H9 (cell line): ENCODE measurements at regions not wholly inside any gene's neighbourhood (a gene's known extent, or its start where the extent isn't known, plus 50 kb on each side); places are given as distances from the start of the nearest gene placed in this dataset.

Experiments used
- DNase-seq: peaks from one replicate; pipeline ENCODE4 v3.0.0-alpha.2; 2017
- H2AFZ ChIP-seq: one replicate; pipeline ENCODE4 v1.6.1; 2013; ENCODE audit warnings: mild to moderate bottlenecking, low read length, control low read depth, moderate library complexity
- H2AK5ac ChIP-seq: 2 replicates; pipeline ENCODE4 v1.6.1; 2013; ENCODE audit warnings: low read length, control low read depth, mixed read lengths; ENCODE audit not compliant: insufficient read length
- H2BK120ac ChIP-seq: one replicate; pipeline ENCODE4 v1.6.1; 2013; ENCODE audit warnings: low read depth, mild to moderate bottlenecking, low read length, control low read depth, inconsistent platforms; ENCODE audit not compliant: poor library complexity, severe bottlenecking
- H2BK12ac ChIP-seq: 2 replicates; pipeline ENCODE4 v1.6.1; 2013; ENCODE audit warnings: low read length, control low read depth, mixed read lengths, low read depth; ENCODE audit not compliant: insufficient read length
- H2BK15ac ChIP-seq: 2 replicates; pipeline ENCODE4 v1.6.1; 2013; ENCODE audit warnings: low read depth, low read length, control low read depth
- H2BK20ac ChIP-seq: one replicate; pipeline ENCODE4 v1.6.1; 2013; ENCODE audit warnings: low read depth, mild to moderate bottlenecking, low read length, control low read depth, inconsistent platforms; ENCODE audit not compliant: poor library complexity, severe bottlenecking
- H2BK5ac ChIP-seq: 2 replicates; pipeline ENCODE4 v1.6.1; 2013; ENCODE audit warnings: low read length, control low read depth, mixed read lengths; ENCODE audit not compliant: insufficient read length
- H3K14ac ChIP-seq: 2 replicates; pipeline ENCODE4 v1.6.1; 2013; ENCODE audit warnings: low read length, control low read depth; ENCODE audit not compliant: insufficient read depth
- H3K18ac ChIP-seq: 2 replicates; pipeline ENCODE4 v1.6.1; 2013; ENCODE audit warnings: low read depth, mild to moderate bottlenecking, mixed read lengths, low read length, control low read depth; ENCODE audit not compliant: insufficient read length
- H3K23ac ChIP-seq: 2 replicates; pipeline ENCODE4 v1.6.1; 2013; ENCODE audit warnings: low read length, control low read depth, mixed read lengths, low read depth; ENCODE audit not compliant: insufficient read length
- H3K23me2 ChIP-seq: 2 replicates; pipeline ENCODE4 v1.6.1; 2013; ENCODE audit warnings: low read depth, mild to moderate bottlenecking, mixed read lengths, low read length, control low read depth; ENCODE audit not compliant: insufficient read length, poor library complexity, severe bottlenecking
- H3K27ac ChIP-seq: 2 replicates; pipeline ENCODE4 v1.5.1; 2013; ENCODE audit warnings: low read length, control low read depth, mixed read lengths, low read depth; ENCODE audit not compliant: insufficient read length
- H3K27me3 ChIP-seq: 2 replicates; pipeline ENCODE4 v1.6.1; 2013; ENCODE audit warnings: low read length, control low read depth, inconsistent platforms; ENCODE audit not compliant: insufficient read depth
- H3K4ac ChIP-seq: 2 replicates; pipeline ENCODE4 v1.6.1; 2013; ENCODE audit warnings: low read depth, mild to moderate bottlenecking, control low read depth, inconsistent platforms, low read length, moderate library complexity
- H3K4me1 ChIP-seq: 2 replicates; pipeline ENCODE4 v1.6.1; 2013; ENCODE audit warnings: low read length, control low read depth, inconsistent platforms; ENCODE audit not compliant: insufficient read depth
- H3K4me2 ChIP-seq: 2 replicates; pipeline ENCODE4 v1.6.1; 2013; ENCODE audit warnings: low read length, control low read depth, mixed read lengths; ENCODE audit not compliant: insufficient read length, insufficient read depth
- H3K56ac ChIP-seq: 2 replicates; pipeline ENCODE4 v1.6.1; 2013; ENCODE audit warnings: low read depth, mild to moderate bottlenecking, mixed read lengths, low read length, control low read depth; ENCODE audit not compliant: insufficient read length
- H3K79me1 ChIP-seq: 2 replicates; pipeline ENCODE4 v1.6.1; 2013; ENCODE audit warnings: low read depth, mild to moderate bottlenecking, moderate library complexity, low read length, control low read depth, inconsistent platforms; ENCODE audit not compliant: insufficient read depth, poor library complexity, severe bottlenecking
- H3K79me2 ChIP-seq: 2 replicates; pipeline ENCODE4 v1.6.1; 2013; ENCODE audit warnings: low read length, control low read depth, inconsistent platforms; ENCODE audit not compliant: insufficient read depth
- H3K9ac ChIP-seq: 2 replicates; pipeline ENCODE4 v1.6.1; 2013; ENCODE audit warnings: low read length, control low read depth, mixed read lengths; ENCODE audit not compliant: insufficient read length; ENCODE audit errors: extremely low read depth
- H3K9me3 ChIP-seq: one replicate; pipeline ENCODE4 v1.6.1; 2013; ENCODE audit warnings: low read depth, low read length, inconsistent platforms; ENCODE audit not compliant: control insufficient read depth
- H3T11ph ChIP-seq: one replicate; pipeline ENCODE4 v1.6.1; 2013; ENCODE audit warnings: mild to moderate bottlenecking, low read length, control low read depth, inconsistent platforms
- H4K20me1 ChIP-seq: one replicate; pipeline ENCODE4 v1.6.1; 2013; ENCODE audit not compliant: control insufficient read depth, insufficient read length, insufficient read depth
- H4K5ac ChIP-seq: 2 replicates; pipeline ENCODE4 v1.6.1; 2013; ENCODE audit warnings: low read depth, mild to moderate bottlenecking, mixed read lengths, low read length, control low read depth; ENCODE audit not compliant: insufficient read length
- H4K8ac ChIP-seq: replicated peaks from 2 replicates; pipeline ENCODE4 v1.6.1; 2013; ENCODE audit warnings: low read length, control low read depth, mixed read lengths, low read depth; ENCODE audit not compliant: insufficient read length
- H4K91ac ChIP-seq: 2 replicates; pipeline ENCODE4 v1.6.1; 2013; ENCODE audit warnings: low read depth, mild to moderate bottlenecking, moderate library complexity, mixed read lengths, low read length, control low read depth; ENCODE audit not compliant: insufficient read length
- H3K27ac Mint-ChIP-seq, 3 experiments: 2 replicates in 2 of 3; 3 replicates in 1 of 3; pipeline ENCODE4 v1.8.0; 2020 to 2021; ENCODE audit warnings: mixed read lengths in 3 of 3, mild to moderate bottlenecking in 1 of 3, moderate library complexity in 1 of 3
- H3K27me3 Mint-ChIP-seq: 2 replicates; pipeline ENCODE4 v1.8.0; 2021; ENCODE audit warnings: low read depth, mild to moderate bottlenecking, moderate library complexity, mixed read lengths
- H3K36me3 Mint-ChIP-seq, 3 experiments: 2 replicates in 2 of 3; 3 replicates in 1 of 3; pipeline ENCODE4 v1.8.0; 2020 to 2021; ENCODE audit warnings: low read depth in 3 of 3, mixed read lengths in 3 of 3; ENCODE audit not compliant: insufficient read depth in 1 of 3
- H3K4me1 Mint-ChIP-seq, 2 experiments: 2 replicates each; pipeline ENCODE4 v1.8.0; 2020; ENCODE audit warnings: mixed read lengths in 2 of 2
- H3K4me3 Mint-ChIP-seq, 2 experiments: 2 replicates in 1 of 2; 3 replicates in 1 of 2; pipeline ENCODE4 v1.8.0; 2020 to 2021; ENCODE audit warnings: mild to moderate bottlenecking in 2 of 2, mixed read lengths in 2 of 2, moderate library complexity in 1 of 2
- H3K9me3 Mint-ChIP-seq, 2 experiments: 2 replicates in 1 of 2; 3 replicates in 1 of 2; pipeline ENCODE4 v1.8.0; 2020; ENCODE audit warnings: mild to moderate bottlenecking in 2 of 2, mixed read lengths in 2 of 2, moderate library complexity in 1 of 2
- CTCF ChIP-seq: fragments of 200-600 bp; sonication (generic); conservative IDR thresholded peaks from 3 replicates; pipeline ENCODE4 v1.8.0; 2021; ENCODE audit warnings: antibody characterized with exemption, mild to moderate bottlenecking
- WGBS: extraction: QIAGEN DNeasy Blood & Tissue Kit; methylation state at CpG from one replicate; pipeline ENCODE4 v1.1.7; 2013; ENCODE audit warnings: missing lambda C conversion rate, low lambda C conversion rate, mixed read lengths; ENCODE audit not compliant: insufficient read length; ENCODE audit errors: extremely low coverage; 5-methylcytosine and 5-hydroxymethylcytosine counted together

- Histone ChIP-seq H3K4ac (no peak overlapping the region), H3K23me2 (no peaks in the 10 kb centered on the region), H4K91ac (no peak overlapping the region), H3K79me2 (no peaks in the 10 kb centered on the region), H4K20me1 (no peaks in the 10 kb centered on the region), H2BK120ac (no peak overlapping the region), H3K9ac (no peak overlapping the region), H3K79me1 (no peaks in the 10 kb centered on the region), H2AFZ (no peak overlapping the region), H2BK5ac (no peak overlapping the region), H3K4me2 (no peak overlapping the region), H3K27ac (no peak overlapping the region), H3K23ac (no peak overlapping the region), H3K27me3 (no peaks in the 10 kb centered on the region), H3K56ac (no peak overlapping the region), H3T11ph (no peak overlapping the region), H3K4me1 (no peaks in the 10 kb centered on the region), H2BK12ac (no peak overlapping the region), H2AK5ac (no peak overlapping the region), H2BK20ac (no peak overlapping the region), H3K14ac (no peak overlapping the region), H3K9me3 (no peaks in the 10 kb centered on the region), H2BK15ac (no peak overlapping the region), H4K8ac (no peak overlapping the region), H4K5ac (no peak overlapping the region), H3K18ac (no peak overlapping the region)
- Mint-ChIP-seq H3K9me3 (no peaks in the 10 kb centered on the region; a peak in 1 of 5 replicates), H3K4me3 (no peak overlapping the region), H3K27me3 (no peaks in the 10 kb centered on the region), H3K36me3 (no peaks in the 10 kb centered on the region), H3K4me1 (no peaks in the 10 kb centered on the region), H3K27ac (no peak overlapping the region)
- no peak for TF ChIP-seq CTCF
- no peak for DNase-seq
- WGBS, result no CpG with 5 or more reads among the region's 3 CpGs
Measured at GRCh38 chr18:54734059-54734458, 94.2 kb upstream of the RAB27B start.
